ENCODE measurements at regions not wholly inside any gene's neighbourhood (a gene's known extent, or its start where the extent isn't known, plus 50 kb on each side); places are given as distances from the start of the nearest gene placed in this dataset.
A peak's percentile ranks its signal among the peaks of the same experiment; 100 is the strongest.
"Not testable (repeated sequence)": the region's sequence is repeated elsewhere in the genome, so short reads cannot be mapped to it uniquely, and the experiment has no call there.

GRCh38 chr20:26025792-26026191 lies 329.1 kb upstream of the ZNF337 start:
- not testable (repeated sequence) for H3K36me3 Mint-ChIP-seq (ENCODE audit: low read depth)

DNA sequence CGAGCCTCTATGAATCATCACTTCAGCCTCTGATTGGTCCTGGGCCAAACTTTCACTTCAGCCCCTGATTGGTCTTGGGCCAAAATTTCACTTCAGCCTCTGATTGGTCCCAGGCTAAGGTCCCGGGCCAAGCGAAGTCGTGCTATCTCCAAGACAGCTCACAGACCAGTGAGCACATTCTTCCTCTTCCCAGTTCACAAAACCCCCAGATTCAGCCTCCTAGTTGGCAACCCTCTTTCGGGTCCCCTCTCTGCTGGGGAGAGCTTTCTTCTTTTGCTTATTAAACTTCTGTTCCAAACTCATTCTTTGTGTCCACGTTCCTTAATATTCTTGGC lies 314.3 kb upstream of the ZNF337 start:
- H3K36me3 Mint-ChIP-seq (ENCODE audit: low read depth); H3K27ac Mint-ChIP-seq: not testable (repeated sequence)

More at GRCh38 chr20:26025792-26026191, 329.1 kb upstream of the ZNF337 start:
- intact Hi-C loops (cut with micrococcal nuclease); H3K27ac Mint-ChIP-seq; H3K9me3 Mint-ChIP-seq; H3K4me1 Mint-ChIP-seq (ENCODE audit: low read depth); H3K4me3 Mint-ChIP-seq; DNase-seq (ENCODE audit: low spot score); H3K27me3 Mint-ChIP-seq (ENCODE audit: insufficient read depth): not testable (repeated sequence)

GRCh38 chr20:26010224-26010941 lies 313.7 kb upstream of the ZNF337 start:
- H3K4me3 Mint-ChIP-seq: peak overlapping the region; percentile 94

More for the DNA sequence above, 314.3 kb upstream of the ZNF337 start:
- H3K4me3 Mint-ChIP-seq: peak overlapping the region; percentile 94
- H3K9me3 Mint-ChIP-seq; H3K27me3 Mint-ChIP-seq (ENCODE audit: insufficient read depth); intact Hi-C loops (cut with micrococcal nuclease); DNase-seq (ENCODE audit: low spot score); H3K4me1 Mint-ChIP-seq (ENCODE audit: low read depth): not testable (repeated sequence)

GRCh38 chr20:26009402-26010223 lies 313.0 kb upstream of the ZNF337 start:
- H3K4me3 Mint-ChIP-seq: peak overlapping the region; percentile 94
- H3K4me1 Mint-ChIP-seq (ENCODE audit: low read depth); H3K36me3 Mint-ChIP-seq (ENCODE audit: low read depth); intact Hi-C loops (cut with micrococcal nuclease); H3K9me3 Mint-ChIP-seq; H3K27me3 Mint-ChIP-seq (ENCODE audit: insufficient read depth): not testable (repeated sequence)
- H3K27ac Mint-ChIP-seq: peak overlapping the region; percentile 84
- DNase-seq (ENCODE audit: low spot score): peak; percentile 27

More at GRCh38 chr20:26010224-26010941, 313.7 kb upstream of the ZNF337 start:
- peak overlapping the region; percentile 84 for H3K27ac Mint-ChIP-seq
- H3K4me1 Mint-ChIP-seq (ENCODE audit: low read depth); H3K36me3 Mint-ChIP-seq (ENCODE audit: low read depth); intact Hi-C loops (cut with micrococcal nuclease); H3K9me3 Mint-ChIP-seq; DNase-seq (ENCODE audit: low spot score); H3K27me3 Mint-ChIP-seq (ENCODE audit: insufficient read depth): not testable (repeated sequence)

DNA sequence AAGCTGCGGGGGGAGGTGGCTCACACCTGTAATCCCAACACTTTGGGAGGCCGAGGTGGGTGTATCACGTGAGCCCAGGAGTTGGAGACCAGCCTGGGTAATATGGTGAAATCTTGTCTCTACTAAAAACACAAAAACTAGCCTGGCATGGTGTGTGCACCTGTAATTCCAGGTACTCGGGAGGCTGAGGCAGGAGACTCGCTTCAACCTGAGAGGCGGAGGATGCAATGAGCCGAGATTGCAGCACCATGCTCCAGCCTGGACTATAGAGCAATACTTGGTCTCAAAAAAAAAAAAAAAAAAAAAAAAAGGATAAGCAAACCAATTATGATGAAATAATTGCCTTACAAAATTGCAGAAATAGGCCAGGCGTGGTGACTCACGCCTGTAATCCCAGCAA lies 311.4 kb upstream of the ZNF337 start:
- H3K36me3 Mint-ChIP-seq (ENCODE audit: low read depth); DNase-seq (ENCODE audit: low spot score); intact Hi-C loops (cut with micrococcal nuclease); H3K4me1 Mint-ChIP-seq (ENCODE audit: low read depth); H3K9me3 Mint-ChIP-seq; H3K27me3 Mint-ChIP-seq (ENCODE audit: insufficient read depth); H3K4me3 Mint-ChIP-seq; H3K27ac Mint-ChIP-seq: not testable (repeated sequence)

- H3K27me3 Mint-ChIP-seq (ENCODE audit: insufficient read depth); H3K9me3 Mint-ChIP-seq; H3K4me3 Mint-ChIP-seq; H3K4me1 Mint-ChIP-seq (ENCODE audit: low read depth); H3K27ac Mint-ChIP-seq; intact Hi-C loops (cut with micrococcal nuclease); DNase-seq (ENCODE audit: low spot score); H3K36me3 Mint-ChIP-seq (ENCODE audit: low read depth): not testable (repeated sequence)
Measured at GRCh38 chr20:26006164-26006563, 309.5 kb upstream of the ZNF337 start.

DNA sequence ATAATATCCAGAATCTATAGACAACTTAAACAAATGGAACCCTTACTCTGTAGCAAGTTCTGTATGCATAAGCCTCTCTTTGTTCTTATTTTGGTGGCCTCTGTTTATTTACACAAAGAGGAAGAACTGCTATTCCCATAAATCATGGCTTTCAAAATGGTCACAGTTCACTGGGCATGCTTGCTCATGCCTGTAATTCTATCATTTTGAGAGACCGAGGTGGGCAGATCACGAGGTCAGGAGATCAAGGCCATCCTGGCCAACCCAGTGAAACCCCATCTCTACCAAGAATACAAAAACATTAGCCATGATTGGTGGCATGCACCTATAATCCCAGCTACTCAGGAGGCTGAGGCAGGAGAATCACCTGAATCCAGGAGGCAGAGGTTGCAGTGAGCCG lies 307.3 kb upstream of the ZNF337 start:
- H3K27me3 Mint-ChIP-seq (ENCODE audit: insufficient read depth); DNase-seq (ENCODE audit: low spot score); H3K27ac Mint-ChIP-seq; H3K36me3 Mint-ChIP-seq (ENCODE audit: low read depth); H3K9me3 Mint-ChIP-seq; H3K4me3 Mint-ChIP-seq; H3K4me1 Mint-ChIP-seq (ENCODE audit: low read depth); intact Hi-C loops (cut with micrococcal nuclease): not testable (repeated sequence)

- DNase-seq (ENCODE audit: low spot score); H3K4me3 Mint-ChIP-seq; H3K4me1 Mint-ChIP-seq (ENCODE audit: low read depth); intact Hi-C loops (cut with micrococcal nuclease); H3K27ac Mint-ChIP-seq; H3K36me3 Mint-ChIP-seq (ENCODE audit: low read depth); H3K27me3 Mint-ChIP-seq (ENCODE audit: insufficient read depth); H3K9me3 Mint-ChIP-seq: not testable (repeated sequence)
Measured at GRCh38 chr20:25997367-25998038, 300.9 kb upstream of the ZNF337 start.

GRCh38 chr20:25992146-25992545 lies 295.5 kb upstream of the ZNF337 start:
- no peak for DNase-seq (ENCODE audit: low spot score)
- intact Hi-C loops (cut with micrococcal nuclease): no loop called here
- H3K4me3 Mint-ChIP-seq: no peak overlapping the region
- no peaks in the 10 kb centered on the region for H3K36me3 Mint-ChIP-seq (ENCODE audit: low read depth)
- H3K9me3 Mint-ChIP-seq: no peaks in the 10 kb centered on the region
- peaks cover 5% of the 10 kb centered on the region for H3K4me1 Mint-ChIP-seq (ENCODE audit: low read depth)
- H3K27me3 Mint-ChIP-seq (ENCODE audit: insufficient read depth): peaks cover 5% of the 10 kb centered on the region
- no peak overlapping the region for H3K27ac Mint-ChIP-seq

DNA sequence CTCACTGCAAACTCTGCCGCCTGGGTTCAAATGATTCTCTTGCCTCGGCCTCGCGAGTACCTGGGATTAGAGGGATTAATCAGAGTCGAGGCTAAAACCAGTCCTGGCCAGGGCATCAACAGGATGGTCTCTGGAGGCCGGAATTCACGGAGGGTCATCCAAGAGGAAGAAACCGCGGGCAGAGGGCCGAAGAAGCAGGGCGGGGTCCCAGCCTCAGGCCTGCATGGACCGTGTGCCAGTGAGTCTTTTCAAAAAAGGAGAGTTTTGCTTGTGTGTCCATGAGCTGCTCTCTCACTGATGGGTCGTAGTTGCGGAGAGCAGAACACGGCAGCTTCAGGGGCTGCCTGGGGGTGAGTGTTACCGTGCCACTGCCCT lies 295.1 kb upstream of the ZNF337 start:
- Mint-ChIP-seq H3K4me3 (no peak overlapping the region), H3K4me1 (ENCODE audit: low read depth) (peaks cover 8% of the 10 kb centered on the region), H3K36me3 (ENCODE audit: low read depth) (no peaks in the 10 kb centered on the region), H3K27ac (no peak overlapping the region), H3K9me3 (no peaks in the 10 kb centered on the region), H3K27me3 (ENCODE audit: insufficient read depth) (peaks cover 5% of the 10 kb centered on the region)
- intact Hi-C loops (cut with micrococcal nuclease): no loop called here
- no peak for DNase-seq (ENCODE audit: low spot score)

DNA sequence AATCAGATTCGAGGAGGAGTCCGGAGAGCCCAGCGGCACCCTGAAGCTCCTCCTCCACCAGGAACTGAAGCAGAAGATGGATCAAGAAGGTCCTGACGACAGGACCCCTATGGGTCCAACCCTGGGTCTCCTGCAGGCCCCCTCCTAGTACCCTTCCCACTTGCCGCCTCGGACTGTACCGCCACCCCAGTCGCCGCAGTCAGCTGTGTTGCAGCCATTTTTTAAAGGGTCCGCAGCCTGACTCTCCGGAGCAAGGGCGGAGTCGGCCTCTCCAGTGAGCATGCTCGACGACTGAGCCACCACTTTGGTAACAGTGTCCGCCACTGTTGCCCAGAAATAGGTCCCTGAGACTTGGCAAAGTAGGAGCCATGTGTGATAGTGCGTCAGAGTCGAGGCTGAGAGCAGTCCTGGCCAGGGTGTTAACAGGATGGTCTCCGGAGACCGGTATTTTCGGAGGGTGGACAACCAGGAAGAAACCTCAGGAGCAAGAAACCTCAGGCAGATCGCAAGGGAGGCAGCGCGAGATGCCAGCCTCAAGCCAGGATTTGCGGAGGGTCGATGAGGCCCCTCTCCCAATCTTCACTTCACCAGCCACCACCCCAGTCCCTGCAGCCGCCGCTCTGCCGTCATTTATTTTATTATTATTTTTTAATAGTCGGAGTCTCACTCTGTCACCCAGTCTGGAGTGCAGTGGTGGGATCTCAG lies 294.6 kb upstream of the ZNF337 start:
- H3K36me3 Mint-ChIP-seq (ENCODE audit: low read depth): no peaks in the 10 kb centered on the region
- H3K4me3 Mint-ChIP-seq: no peak overlapping the region
- H3K9me3 Mint-ChIP-seq: no peaks in the 10 kb centered on the region
- no peak overlapping the region for H3K27ac Mint-ChIP-seq
- peaks cover 8% of the 10 kb centered on the region for H3K4me1 Mint-ChIP-seq (ENCODE audit: low read depth)
- DNase-seq (ENCODE audit: low spot score): no peak
- peaks cover 5% of the 10 kb centered on the region for H3K27me3 Mint-ChIP-seq (ENCODE audit: insufficient read depth)
- intact Hi-C loops (cut with micrococcal nuclease): no loop called here

DNA sequence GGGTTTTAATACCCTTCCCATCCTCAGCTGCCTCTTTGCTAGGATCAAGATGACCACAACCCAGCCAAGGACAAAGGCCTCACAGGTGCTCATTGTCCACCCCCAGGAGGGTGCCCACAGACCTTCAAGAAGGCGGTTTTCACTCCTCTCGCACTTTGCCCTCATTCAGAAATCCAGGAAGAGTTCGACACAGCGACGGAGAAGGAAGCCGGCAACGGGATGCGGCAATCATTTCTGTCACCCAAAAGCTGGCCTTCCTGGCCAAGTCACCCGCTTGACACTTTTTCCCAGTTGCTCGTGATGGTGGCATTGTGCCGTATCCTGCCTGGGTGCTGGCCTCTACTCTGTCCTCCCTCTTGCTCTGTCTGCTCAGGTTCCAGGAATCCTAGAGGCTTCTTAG lies 293.0 kb upstream of the ZNF337 start:
- H3K36me3 Mint-ChIP-seq (ENCODE audit: low read depth); H3K27me3 Mint-ChIP-seq (ENCODE audit: insufficient read depth); H3K4me1 Mint-ChIP-seq (ENCODE audit: low read depth); H3K27ac Mint-ChIP-seq; H3K9me3 Mint-ChIP-seq; DNase-seq (ENCODE audit: low spot score); intact Hi-C loops (cut with micrococcal nuclease); H3K4me3 Mint-ChIP-seq: not testable (repeated sequence)

DNA sequence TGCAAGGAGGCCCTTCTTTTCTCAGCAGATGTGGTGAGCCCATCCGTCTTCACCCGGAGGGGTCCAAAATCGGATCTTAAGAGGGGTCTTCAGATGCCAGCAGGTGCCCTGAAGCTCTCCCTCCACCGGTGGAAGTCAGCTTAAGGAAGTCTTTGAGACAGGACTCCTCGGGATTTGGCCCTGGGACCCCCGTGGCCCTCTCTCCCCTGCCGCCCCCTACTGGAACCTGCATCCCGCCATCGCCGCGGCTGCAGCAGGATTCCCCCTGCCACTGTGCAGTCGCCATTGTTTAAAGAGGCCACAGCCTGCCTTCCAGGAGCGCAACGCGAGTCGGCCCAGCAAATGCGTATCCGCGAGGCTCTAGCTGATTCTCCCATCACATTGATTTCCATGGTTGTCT lies 292.5 kb upstream of the ZNF337 start:
- Mint-ChIP-seq H3K9me3 (no peaks in the 10 kb centered on the region), H3K36me3 (ENCODE audit: low read depth) (no peaks in the 10 kb centered on the region), H3K27me3 (ENCODE audit: insufficient read depth) (peaks cover 2% of the 10 kb centered on the region), H3K27ac (no peak overlapping the region), H3K4me1 (ENCODE audit: low read depth) (peaks cover 8% of the 10 kb centered on the region), H3K4me3 (no peak overlapping the region)
- intact Hi-C loops (cut with micrococcal nuclease): no loop called here
- DNase-seq (ENCODE audit: low spot score): no peak
